ENCODE measurements at regions not wholly inside any gene's neighbourhood (a gene's known extent, or its start where the extent isn't known, plus 50 kb on each side); places are given as distances from the start of the nearest gene placed in this dataset.

- Mint-ChIP-seq H3K4me1 (ENCODE audit: unreplicated experiment) (peaks cover 15% of the 10 kb centered on the region), H3K9me3 (ENCODE audit: unreplicated experiment) (no peaks in the 10 kb centered on the region), H3K36me3 (ENCODE audit: unreplicated experiment) (no peaks in the 10 kb centered on the region), H3K27me3 (ENCODE audit: unreplicated experiment) (no peaks in the 10 kb centered on the region), H3K4me3 (ENCODE audit: unreplicated experiment) (no peak overlapping the region), H3K27ac (ENCODE audit: unreplicated experiment) (peak overlapping the region; percentile 77)
- peak; percentile 9 for TF ChIP-seq CTCF (IDR thresholded peaks at IDR 0.05)
- no peak for DNase-seq (ENCODE audit: extremely low spot score, unreplicated experiment)
Measured at GRCh38 chr4:107380190-107380589, 339.8 kb downstream of the PAPSS1 start.

GRCh38 chr4:107379054-107379869 lies 340.8 kb downstream of the PAPSS1 start:
- DNase-seq (ENCODE audit: extremely low spot score, unreplicated experiment) = no peak
- peaks cover 15% of the 10 kb centered on the region for H3K4me1 Mint-ChIP-seq (ENCODE audit: unreplicated experiment)
- peak; percentile 60 for TF ChIP-seq CTCF (IDR thresholded peaks at IDR 0.05)
- H3K27me3 Mint-ChIP-seq (ENCODE audit: unreplicated experiment) = no peaks in the 10 kb centered on the region
- no peak overlapping the region for H3K4me3 Mint-ChIP-seq (ENCODE audit: unreplicated experiment)
- H3K27ac Mint-ChIP-seq (ENCODE audit: unreplicated experiment) = peak overlapping the region; percentile 77
- H3K36me3 Mint-ChIP-seq (ENCODE audit: unreplicated experiment) = no peaks in the 10 kb centered on the region
- H3K9me3 Mint-ChIP-seq (ENCODE audit: unreplicated experiment) = no peaks in the 10 kb centered on the region

GRCh38 chr4:107376293-107376692 lies 340.2 kb upstream of the DKK2 start:
- Mint-ChIP-seq H3K4me3 (ENCODE audit: unreplicated experiment) (no peak overlapping the region), H3K36me3 (ENCODE audit: unreplicated experiment) (peaks cover 3% of the 10 kb centered on the region), H3K27ac (ENCODE audit: unreplicated experiment) (no peak overlapping the region), H3K4me1 (ENCODE audit: unreplicated experiment) (peaks cover 15% of the 10 kb centered on the region), H3K27me3 (ENCODE audit: unreplicated experiment) (no peaks in the 10 kb centered on the region), H3K9me3 (ENCODE audit: unreplicated experiment) (peaks cover 8% of the 10 kb centered on the region)
- DNase-seq (ENCODE audit: extremely low spot score, unreplicated experiment) = no peak
- TF ChIP-seq CTCF (IDR thresholded peaks at IDR 0.05) = no peak

GRCh38 chr4:107366900-107367299 lies 330.8 kb upstream of the DKK2 start:
- no peak for TF ChIP-seq CTCF (IDR thresholded peaks at IDR 0.05)
- Mint-ChIP-seq H3K4me3 (ENCODE audit: unreplicated experiment) (no peak overlapping the region), H3K27me3 (ENCODE audit: unreplicated experiment) (no peaks in the 10 kb centered on the region), H3K9me3 (ENCODE audit: unreplicated experiment) (no peaks in the 10 kb centered on the region), H3K36me3 (ENCODE audit: unreplicated experiment) (no peaks in the 10 kb centered on the region), H3K4me1 (ENCODE audit: unreplicated experiment) (no peaks in the 10 kb centered on the region), H3K27ac (ENCODE audit: unreplicated experiment) (no peak overlapping the region)
- DNase-seq (ENCODE audit: extremely low spot score, unreplicated experiment) = no peak

- no peaks in the 10 kb centered on the region for H3K36me3 Mint-ChIP-seq (ENCODE audit: unreplicated experiment)
- H3K4me1 Mint-ChIP-seq (ENCODE audit: unreplicated experiment) = no peaks in the 10 kb centered on the region
- TF ChIP-seq CTCF (IDR thresholded peaks at IDR 0.05) = no peak
- H3K9me3 Mint-ChIP-seq (ENCODE audit: unreplicated experiment) = no peaks in the 10 kb centered on the region
- H3K27ac Mint-ChIP-seq (ENCODE audit: unreplicated experiment) = no peak overlapping the region
- no peaks in the 10 kb centered on the region for H3K27me3 Mint-ChIP-seq (ENCODE audit: unreplicated experiment)
- no peak for DNase-seq (ENCODE audit: extremely low spot score, unreplicated experiment)
- H3K4me3 Mint-ChIP-seq (ENCODE audit: unreplicated experiment) = no peak overlapping the region
Measured at GRCh38 chr4:107366016-107366735, 330.1 kb upstream of the DKK2 start.

Data from osteocyte (in vitro differentiated cells).